GM18526 (cell line): ENCODE measurements at regions not wholly inside any gene's neighbourhood (a gene's known extent, or its start where the extent isn't known, plus 50 kb on each side); places are given as distances from the start of the nearest gene placed in this dataset.

ENCODE experiments used
- POLR2A ChIP-seq: IDR thresholded peaks from 3 replicates; pipeline ENCODE4 v1.6.1; 2011; ENCODE audit not compliant: insufficient read length; ENCODE audit errors: extremely low read depth

GRCh38 chr6:27830212-27830599, 82.0 kb downstream of the OR2B2 start:
- no peak for TF ChIP-seq POLR2A

DNA sequence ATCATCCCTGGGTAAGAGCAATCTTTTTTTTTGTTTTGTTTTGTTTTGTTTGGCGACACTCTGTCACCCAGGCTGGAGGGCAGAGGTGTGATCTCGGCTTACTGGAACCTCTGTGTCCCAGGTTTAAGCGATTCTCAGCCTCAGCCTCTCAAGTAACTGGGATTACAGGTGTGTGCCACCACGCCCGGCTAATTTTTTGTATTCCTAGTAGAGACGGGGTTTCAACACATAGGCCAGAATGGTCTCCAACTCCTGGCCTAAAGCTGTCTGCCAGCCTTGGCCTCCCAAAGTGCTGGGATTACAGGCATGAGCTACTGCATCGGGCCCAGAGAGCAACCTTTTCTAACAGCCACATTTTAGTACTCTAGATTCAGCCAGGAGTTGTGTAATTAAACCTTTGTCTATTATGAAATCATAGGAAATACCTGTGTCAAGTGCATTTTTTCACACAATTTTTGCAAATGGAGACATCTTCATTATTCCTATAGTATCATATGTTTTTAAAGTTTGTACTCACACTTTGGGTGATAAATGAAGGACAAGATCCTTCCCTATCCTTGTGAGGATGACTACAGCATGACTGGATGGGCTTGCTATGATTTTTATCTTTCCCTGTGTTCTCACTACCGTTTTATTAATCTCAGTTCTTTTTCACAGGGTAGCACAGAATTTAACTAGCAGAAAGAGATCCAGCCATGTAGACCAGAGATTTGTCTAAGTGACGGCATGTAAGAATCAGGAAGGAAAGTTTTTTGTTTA, 82.6 kb downstream of the OR2B2 start:
- TF ChIP-seq POLR2A, result no peak

- peak; percentile 22 for TF ChIP-seq POLR2A
These were observed 87.0 kb downstream of the OR2B2 start for GRCh38 chr6:27825025-27825793.

DNA sequence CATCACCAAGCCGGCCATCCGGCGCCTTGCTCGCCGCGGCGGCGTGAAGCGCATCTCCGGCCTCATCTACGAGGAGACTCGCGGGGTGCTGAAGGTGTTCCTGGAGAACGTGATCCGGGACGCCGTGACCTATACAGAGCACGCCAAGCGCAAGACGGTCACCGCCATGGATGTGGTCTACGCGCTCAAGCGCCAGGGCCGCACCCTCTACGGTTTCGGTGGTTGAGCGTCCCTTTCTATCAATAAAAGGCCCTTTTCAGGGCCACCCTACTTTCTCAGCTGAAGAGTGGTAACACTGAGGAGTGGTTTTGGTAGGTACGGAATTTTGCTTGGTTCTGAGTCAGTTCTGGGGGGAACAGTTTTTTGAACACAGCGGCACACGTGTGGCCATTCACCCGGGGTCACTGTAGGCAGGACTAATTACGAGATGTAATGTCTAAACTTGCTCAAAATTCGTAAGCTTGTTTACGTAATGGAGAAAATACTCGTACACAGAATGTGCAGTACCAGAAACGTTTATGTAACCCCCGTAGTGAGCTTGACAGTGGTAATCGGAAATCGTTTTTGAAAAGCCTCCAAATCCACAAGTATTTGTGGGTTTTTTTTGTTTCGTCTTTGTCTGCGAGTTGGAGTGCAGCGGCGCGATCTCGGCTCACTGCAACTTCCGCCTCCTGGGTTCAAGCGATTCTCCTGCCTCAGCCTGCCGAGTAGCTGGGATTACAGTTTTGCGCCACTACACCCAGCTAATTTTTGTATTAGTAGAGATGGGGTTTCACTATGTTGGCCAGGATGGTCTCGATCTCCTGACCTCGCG, 87.8 kb downstream of the OR2B2 start:
- peak; percentile 63 for TF ChIP-seq POLR2A

- TF ChIP-seq POLR2A, result peak; percentile 50
These were observed 88.4 kb downstream of the OR2B2 start for GRCh38 chr6:27823714-27824210.

DNA sequence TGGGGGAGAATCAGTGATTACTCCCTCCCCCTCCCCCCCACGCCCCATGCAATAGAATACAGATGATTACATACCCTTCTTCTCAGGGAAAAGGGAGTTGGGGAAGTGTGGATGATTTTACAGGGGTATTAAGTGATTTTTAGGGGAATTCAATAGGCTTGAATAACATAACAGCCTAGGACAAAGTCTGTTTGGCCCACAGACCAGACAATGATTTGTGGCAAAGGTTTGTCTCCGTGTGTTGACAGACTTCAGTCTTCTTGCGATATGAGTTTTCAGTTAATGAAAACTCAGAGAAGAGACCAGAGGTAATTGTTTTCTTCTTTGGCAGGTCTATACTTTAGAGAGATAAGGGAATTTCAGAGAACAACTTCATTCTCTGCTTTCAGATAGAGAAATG, 95.3 kb downstream of the OR2B2 start:
- TF ChIP-seq POLR2A, result no peak

- TF ChIP-seq POLR2A, result no peak
These were observed 97.4 kb downstream of the OR2B2 start for GRCh38 chr6:27814665-27815424.

- TF ChIP-seq POLR2A, result no peak
These were observed 99.2 kb downstream of the OR2B2 start for GRCh38 chr6:27812805-27813492.

DNA sequence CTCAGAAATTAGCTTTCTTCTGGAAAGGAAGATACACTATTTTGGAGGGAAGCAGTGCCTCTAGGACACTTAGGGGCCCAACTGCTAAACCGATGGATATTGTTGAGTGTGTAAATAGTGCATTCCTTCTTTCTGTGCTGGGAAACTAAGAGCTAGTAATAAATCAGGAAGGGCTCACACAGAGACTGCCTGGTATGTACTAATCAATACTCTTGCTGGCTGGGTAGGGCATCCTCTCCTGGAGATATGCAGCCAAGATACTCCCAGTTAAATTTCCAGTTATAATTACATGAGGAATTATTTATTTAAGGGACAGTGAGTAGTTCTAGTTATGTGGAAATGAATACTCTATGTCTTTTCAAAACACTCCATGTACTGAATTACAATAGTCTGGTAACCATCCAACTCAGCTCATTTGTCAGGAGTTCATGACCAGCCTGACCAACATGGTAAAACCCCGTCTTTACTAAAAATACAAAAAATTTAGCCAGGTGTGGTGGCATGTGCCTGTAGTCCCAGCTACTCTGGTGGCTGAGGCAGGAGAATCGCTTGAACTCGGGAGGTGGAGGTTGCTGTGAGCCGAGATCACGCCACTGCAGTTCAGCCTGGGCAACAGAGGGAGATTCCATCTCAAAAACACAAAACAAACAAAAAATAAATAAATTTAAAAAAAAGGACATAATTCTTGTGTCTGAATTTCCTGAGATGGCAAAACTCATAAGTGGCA, 100.0 kb downstream of the OR2B2 start:
- TF ChIP-seq POLR2A, result no peak

GRCh38 chr6:27811451-27811772, 100.8 kb downstream of the OR2B2 start:
- no peak for TF ChIP-seq POLR2A

DNA sequence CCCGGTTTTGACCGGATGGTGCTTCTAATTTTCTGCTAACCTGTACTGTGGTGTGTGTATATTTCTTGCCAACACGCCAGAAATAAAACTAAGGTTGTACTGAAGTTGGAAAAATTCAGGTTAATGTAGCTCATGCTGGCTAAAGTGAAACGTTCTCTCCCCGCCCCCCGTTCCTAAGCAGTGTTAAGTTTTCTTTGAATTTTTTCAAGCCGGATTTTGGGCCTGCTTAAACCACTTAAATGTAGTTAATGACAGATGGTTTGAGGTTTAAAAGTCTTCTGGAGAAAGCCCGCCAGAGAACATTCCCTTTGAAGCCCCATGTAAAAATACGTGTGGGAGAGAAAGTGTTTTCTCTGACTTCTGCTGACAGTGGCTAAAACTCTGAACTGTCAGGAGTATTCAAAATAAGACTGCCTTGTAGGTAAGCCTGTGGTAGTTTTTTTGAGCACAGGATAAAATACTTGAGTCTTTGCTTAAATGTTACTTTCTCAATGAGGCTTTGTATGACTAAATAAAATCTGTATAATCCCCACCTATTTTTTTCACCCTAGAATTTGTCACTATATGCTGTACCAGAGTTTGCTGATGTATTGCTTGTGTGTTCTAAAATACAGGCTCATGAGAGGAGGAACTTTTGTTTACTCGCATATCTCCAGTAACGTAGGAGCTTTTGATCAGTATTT, 101.3 kb downstream of the OR2B2 start:
- no peak for TF ChIP-seq POLR2A

- TF ChIP-seq POLR2A, result no peak
These were observed 102.0 kb downstream of the OR2B2 start for GRCh38 chr6:27809939-27810767.
